Activated naive CD8-positive, alpha-beta T cell (primary cell): ENCODE measurements at regions not wholly inside any gene's neighbourhood (a gene's known extent, or its start where the extent isn't known, plus 50 kb on each side); places are given as distances from the start of the nearest gene placed in this dataset.

ENCODE experiments used
- H3K27ac Mint-ChIP-seq: one replicate; pipeline ENCODE4 v1.8.0; 2021; ENCODE audit warnings: mixed read lengths
- H3K27me3 Mint-ChIP-seq: one replicate; pipeline ENCODE4 v1.8.0; 2021; ENCODE audit warnings: mixed read lengths
- H3K36me3 Mint-ChIP-seq: one replicate; pipeline ENCODE4 v1.8.0; 2021; ENCODE audit warnings: mixed read lengths
- H3K4me1 Mint-ChIP-seq: one replicate; pipeline ENCODE4 v1.8.0; 2021; ENCODE audit warnings: low read depth, mixed read lengths
- H3K4me3 Mint-ChIP-seq: one replicate; pipeline ENCODE4 v1.8.0; 2021; ENCODE audit warnings: mild to moderate bottlenecking, mixed read lengths
- H3K9me3 Mint-ChIP-seq: one replicate; pipeline ENCODE4 v1.8.0; 2021; ENCODE audit warnings: low read depth, mixed read lengths

DNA sequence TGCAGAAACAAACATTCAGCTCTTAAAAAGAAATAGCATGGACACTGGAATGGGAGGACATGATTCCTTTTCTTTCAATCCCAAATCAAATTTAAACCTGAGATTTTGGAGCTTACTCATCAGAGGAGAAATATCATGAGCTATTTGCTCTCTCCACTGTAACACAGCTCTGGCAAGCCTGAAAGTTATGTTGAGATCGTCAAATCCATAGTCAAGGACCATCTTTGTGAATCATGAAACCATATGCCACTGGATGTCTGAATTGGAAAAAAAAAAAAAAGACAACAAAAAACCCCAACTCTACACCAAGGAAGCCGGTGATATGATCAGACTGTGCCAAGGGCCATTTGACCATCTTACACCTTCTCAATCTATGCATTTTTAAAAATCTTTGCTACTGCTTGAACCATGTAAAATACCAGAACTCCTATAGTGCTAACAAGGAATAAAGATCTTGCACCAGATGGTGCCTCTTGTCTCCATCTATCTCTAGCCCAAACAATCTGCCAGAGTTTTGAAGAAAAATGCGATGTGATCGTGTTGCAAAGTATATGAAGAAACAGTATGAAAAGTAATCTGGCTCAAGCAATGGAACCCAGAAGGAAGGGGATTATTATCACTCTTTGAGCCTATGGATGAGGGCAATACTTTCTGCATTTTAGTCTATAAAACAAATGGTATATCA is 138.1 kb upstream of the MEF2C start:
- Mint-ChIP-seq H3K27ac (no peak overlapping the region), H3K9me3 (no peaks in the 10 kb centered on the region), H3K36me3 (no peaks in the 10 kb centered on the region), H3K4me1 (no peaks in the 10 kb centered on the region), H3K27me3 (peaks cover 2% of the 10 kb centered on the region), H3K4me3 (no peak overlapping the region)

DNA sequence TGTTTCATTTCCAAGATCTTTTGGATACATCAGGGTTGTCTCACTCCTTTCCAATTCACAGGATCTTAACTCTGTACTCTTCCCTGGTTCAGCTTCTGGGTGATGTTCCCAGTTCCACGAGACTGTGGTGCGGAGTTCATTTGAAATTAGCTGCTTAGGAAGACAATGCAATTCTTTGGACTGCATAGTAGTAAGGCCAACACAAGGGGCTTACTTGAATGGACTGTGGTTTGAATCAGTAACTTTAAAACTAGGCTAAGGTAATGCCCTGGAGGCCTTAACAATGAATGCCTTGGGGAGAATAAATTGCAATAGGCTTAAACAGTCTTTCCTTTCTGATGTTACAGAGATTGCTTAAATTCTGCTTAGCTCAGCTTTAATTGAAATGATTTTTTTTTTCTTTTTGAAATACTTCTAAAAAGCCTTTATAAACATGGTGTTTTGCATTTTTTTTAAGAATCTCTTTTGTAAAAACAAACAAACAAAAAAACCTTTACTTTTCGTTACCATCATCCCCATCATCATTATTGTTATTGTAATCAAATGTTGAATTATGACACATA is 133.8 kb upstream of the MEF2C start:
- H3K36me3 Mint-ChIP-seq, result no peaks in the 10 kb centered on the region
- H3K9me3 Mint-ChIP-seq, result no peaks in the 10 kb centered on the region
- no peaks in the 10 kb centered on the region for H3K4me1 Mint-ChIP-seq
- no peak overlapping the region for H3K4me3 Mint-ChIP-seq
- H3K27ac Mint-ChIP-seq, result no peak overlapping the region
- H3K27me3 Mint-ChIP-seq, result peaks cover 2% of the 10 kb centered on the region

DNA sequence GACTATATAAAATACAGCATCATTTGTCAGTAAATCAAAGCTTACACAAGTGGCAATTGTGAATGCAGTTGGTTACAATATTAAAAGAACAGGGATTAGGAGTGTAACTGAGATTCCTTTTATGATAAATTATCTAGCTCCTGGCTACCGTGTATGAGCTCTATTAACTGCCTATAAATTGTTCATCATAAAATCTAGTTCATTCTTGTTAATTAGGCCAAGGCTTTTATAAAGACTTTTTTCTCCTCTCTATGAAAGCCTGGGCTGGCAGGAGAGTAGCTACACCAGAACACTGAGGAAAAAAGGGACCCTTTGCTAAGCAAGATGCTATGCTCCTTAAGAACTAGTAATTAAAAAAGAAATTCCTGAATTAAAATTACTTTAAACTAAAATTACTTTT is 132.4 kb upstream of the MEF2C start:
- Mint-ChIP-seq H3K27ac (no peak overlapping the region), H3K36me3 (no peaks in the 10 kb centered on the region), H3K27me3 (peaks cover 2% of the 10 kb centered on the region), H3K9me3 (no peaks in the 10 kb centered on the region), H3K4me1 (no peaks in the 10 kb centered on the region), H3K4me3 (no peak overlapping the region)

DNA sequence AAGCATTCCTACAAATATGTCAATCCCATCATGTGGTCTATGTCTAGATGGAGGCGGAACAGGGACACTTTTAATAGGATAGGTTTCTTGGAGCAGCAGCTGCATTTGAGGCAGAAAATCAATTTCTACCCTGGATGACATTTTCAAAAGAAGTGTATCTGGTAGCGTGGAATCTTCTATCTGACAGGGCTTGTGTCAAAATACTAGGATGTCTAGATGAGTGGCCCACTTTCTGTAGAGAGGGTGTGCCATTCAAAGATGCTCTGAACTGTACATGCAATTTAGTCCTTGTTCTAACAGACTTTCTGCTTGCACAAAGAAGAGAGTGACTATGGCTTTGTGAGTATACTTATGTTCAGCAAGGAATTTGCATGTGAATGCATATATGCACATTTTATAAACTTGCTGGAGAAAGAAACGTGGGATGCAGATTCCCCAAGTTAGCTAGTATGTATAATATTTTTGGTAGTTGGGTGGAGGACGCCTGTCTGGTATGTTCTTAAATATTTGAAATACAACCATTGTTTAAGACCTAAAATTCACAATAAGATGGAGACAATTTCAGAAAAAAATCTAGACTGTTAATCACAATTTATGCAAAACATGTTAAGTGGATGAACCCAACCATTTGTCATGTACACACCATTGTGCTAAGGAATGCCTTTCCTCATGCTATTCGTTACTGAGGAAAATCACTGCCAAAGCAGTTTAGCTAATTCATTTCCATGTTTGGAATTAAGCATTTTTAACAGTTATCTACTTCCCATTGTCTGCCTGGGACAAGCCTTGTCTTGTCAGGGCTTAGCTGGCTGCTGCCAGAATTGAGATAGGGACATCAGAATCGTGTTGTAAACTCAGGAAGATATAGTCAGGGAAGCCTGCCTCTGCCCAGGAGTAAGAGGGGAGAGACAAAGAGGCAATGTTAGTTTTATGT is 129.1 kb upstream of the MEF2C start:
- no peaks in the 10 kb centered on the region for H3K9me3 Mint-ChIP-seq
- no peaks in the 10 kb centered on the region for H3K36me3 Mint-ChIP-seq
- H3K4me1 Mint-ChIP-seq, result no peaks in the 10 kb centered on the region
- peaks cover 1% of the 10 kb centered on the region for H3K27me3 Mint-ChIP-seq
- no peak overlapping the region for H3K4me3 Mint-ChIP-seq
- H3K27ac Mint-ChIP-seq, result no peak overlapping the region

DNA sequence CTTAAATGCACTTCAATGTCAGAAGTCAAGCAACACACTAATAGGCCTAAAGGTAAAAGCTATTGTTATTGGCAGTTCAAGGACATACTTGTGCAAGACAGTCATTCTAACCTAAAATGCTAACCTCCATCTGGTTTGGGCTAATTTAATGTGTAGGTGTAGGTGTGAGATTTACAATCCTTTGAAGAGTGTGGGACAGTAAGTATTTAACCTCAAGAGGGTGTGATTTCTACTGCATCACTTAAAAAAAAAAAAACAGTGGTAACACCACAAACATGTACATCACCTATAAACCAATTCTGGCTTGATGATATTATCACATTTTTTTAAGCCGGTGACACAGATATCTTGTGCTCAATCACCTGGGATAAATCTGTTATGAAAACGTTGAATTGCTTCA is 127.5 kb upstream of the MEF2C start:
- Mint-ChIP-seq H3K4me1 (no peaks in the 10 kb centered on the region), H3K9me3 (no peaks in the 10 kb centered on the region), H3K27ac (no peak overlapping the region), H3K27me3 (peaks cover 1% of the 10 kb centered on the region), H3K36me3 (no peaks in the 10 kb centered on the region), H3K4me3 (no peak overlapping the region)

DNA sequence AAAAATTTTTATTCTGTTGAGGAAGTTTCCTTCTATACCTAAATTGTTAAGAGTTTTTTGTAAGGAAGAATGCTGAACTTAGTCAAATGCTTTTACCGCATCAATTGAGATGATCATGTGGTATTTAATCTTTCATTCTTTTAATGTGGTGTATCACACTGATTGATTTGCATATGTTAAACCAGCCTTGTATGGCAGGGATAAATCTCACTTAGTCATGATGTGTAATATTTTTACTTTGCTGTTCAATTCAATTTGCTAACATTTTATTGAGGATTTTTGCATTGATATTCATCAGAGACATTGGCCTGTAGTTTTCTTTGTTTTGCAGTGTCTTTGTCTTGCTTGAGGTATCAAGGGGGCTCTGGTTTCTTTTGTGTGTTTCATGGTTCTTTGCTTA is 125.3 kb upstream of the MEF2C start:
- H3K4me3 Mint-ChIP-seq, result no peak overlapping the region
- no peak overlapping the region for H3K27ac Mint-ChIP-seq
- H3K27me3 Mint-ChIP-seq, result peaks cover 1% of the 10 kb centered on the region
- H3K36me3 Mint-ChIP-seq, result no peaks in the 10 kb centered on the region
- no peaks in the 10 kb centered on the region for H3K4me1 Mint-ChIP-seq
- no peaks in the 10 kb centered on the region for H3K9me3 Mint-ChIP-seq

DNA sequence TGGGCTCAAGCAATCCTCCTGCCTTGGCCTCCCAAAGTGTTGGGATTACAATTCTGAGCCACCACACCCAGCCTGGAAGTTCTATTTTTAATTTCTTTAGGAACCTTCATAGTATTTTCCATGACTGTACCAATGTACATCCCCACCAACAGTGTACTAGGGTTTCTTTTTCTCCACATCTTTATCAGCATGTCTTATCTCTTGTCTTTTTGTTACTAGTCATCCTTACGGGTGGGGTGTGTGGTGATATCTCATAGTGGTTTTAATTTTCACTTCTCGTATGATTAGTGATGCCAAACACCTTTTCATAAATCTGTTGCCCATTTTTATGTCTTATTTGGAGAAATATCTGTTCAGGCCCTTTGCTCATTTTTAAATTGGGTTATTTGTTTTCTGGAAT is 123.0 kb upstream of the MEF2C start:
- no peak overlapping the region for H3K27ac Mint-ChIP-seq
- H3K9me3 Mint-ChIP-seq, result no peaks in the 10 kb centered on the region
- no peaks in the 10 kb centered on the region for H3K4me1 Mint-ChIP-seq
- H3K27me3 Mint-ChIP-seq, result peaks cover 1% of the 10 kb centered on the region
- no peak overlapping the region for H3K4me3 Mint-ChIP-seq
- no peaks in the 10 kb centered on the region for H3K36me3 Mint-ChIP-seq

DNA sequence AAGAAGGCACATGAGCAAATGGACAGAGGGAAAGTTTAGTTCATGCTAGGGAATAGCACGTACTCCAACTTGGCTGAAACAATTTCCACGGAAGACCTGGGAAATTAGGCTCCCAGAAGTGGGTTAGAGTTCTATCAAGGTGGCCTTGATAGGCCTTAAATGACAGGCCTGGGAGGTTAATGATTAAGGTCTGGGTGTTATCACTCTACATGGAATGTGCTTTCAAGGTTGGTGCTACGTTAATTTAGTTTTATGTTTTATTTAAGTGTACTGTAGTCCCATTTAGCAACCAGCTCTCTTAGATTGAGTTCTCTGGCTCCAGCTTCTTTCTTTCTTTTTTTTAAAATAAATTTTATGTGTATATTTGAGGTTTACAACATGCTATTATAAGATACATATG is 121.4 kb upstream of the MEF2C start:
- no peaks in the 10 kb centered on the region for H3K9me3 Mint-ChIP-seq
- H3K4me1 Mint-ChIP-seq, result no peaks in the 10 kb centered on the region
- H3K27me3 Mint-ChIP-seq, result peaks cover 1% of the 10 kb centered on the region
- no peak overlapping the region for H3K4me3 Mint-ChIP-seq
- H3K36me3 Mint-ChIP-seq, result no peaks in the 10 kb centered on the region
- H3K27ac Mint-ChIP-seq, result no peak overlapping the region

DNA sequence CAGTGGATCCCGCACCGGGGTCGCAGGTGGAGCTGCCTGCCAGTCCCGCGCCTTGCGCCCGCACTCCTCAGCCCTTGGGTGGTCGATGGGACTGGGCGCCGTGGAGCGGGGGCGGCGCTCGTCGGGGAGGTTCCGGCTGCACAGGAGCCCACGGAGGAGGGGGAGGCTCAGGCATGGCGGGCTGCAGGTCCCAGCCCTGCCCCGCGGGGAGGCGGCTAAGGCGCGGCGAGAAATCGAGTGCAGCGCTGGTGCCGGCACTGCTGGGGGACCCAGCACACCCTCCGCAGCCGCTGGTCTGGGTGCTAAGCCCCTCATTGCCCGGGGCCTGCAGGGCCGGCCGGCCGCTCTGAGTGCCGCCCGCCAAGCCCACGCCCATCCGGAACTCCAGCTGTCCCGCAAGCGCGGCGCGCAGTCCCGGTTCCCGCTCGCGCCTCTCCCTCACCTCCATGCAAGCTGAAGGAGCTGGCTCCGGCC is 120.6 kb upstream of the MEF2C start:
- H3K27ac Mint-ChIP-seq, result no peak overlapping the region
- no peaks in the 10 kb centered on the region for H3K9me3 Mint-ChIP-seq
- H3K36me3 Mint-ChIP-seq, result no peaks in the 10 kb centered on the region
- no peaks in the 10 kb centered on the region for H3K4me1 Mint-ChIP-seq
- peaks cover 1% of the 10 kb centered on the region for H3K27me3 Mint-ChIP-seq
- no peak overlapping the region for H3K4me3 Mint-ChIP-seq

DNA sequence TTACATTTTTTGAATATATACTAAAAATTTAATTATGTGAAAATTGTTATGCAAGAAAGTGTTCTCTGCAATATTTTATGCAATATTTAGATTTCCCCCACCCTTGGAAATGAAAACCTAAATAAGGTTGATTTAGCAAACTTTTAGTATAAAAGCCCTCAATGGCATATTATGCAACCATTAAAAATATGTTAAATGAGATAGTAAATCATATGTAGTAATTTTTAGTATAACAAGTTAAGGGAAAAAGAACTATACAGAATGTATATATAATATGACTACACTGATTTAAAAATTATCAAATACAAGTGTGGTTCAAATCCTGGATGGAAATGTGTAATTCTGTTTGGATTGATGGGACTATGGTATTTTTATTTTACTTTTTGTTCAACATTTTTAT is 116.9 kb upstream of the MEF2C start:
- Mint-ChIP-seq H3K4me3 (no peak overlapping the region), H3K27me3 (no peaks in the 10 kb centered on the region)

DNA sequence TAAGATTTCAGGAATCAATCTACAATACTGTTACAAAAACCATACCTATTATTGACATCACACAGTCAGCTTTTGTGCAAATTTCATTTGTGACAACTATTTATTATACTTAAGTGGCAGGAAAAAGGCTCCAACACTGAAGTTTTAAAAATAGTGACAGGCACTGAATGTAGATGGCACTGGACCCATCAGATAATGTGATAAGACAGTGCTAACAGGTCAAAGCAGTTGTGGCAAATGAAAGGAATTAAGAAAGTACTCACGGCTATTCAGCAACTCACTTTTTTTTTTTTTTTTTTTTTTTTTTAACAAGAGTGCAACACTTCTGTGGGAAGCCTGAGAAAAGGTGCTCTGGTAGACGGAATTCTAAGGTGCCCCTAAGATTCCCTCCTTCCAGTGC is 115.0 kb upstream of the MEF2C start:
- H3K4me3 Mint-ChIP-seq, result no peak overlapping the region
- no peaks in the 10 kb centered on the region for H3K27me3 Mint-ChIP-seq
- no peak overlapping the region for H3K27ac Mint-ChIP-seq
- H3K36me3 Mint-ChIP-seq, result no peaks in the 10 kb centered on the region
- no peaks in the 10 kb centered on the region for H3K9me3 Mint-ChIP-seq
- no peaks in the 10 kb centered on the region for H3K4me1 Mint-ChIP-seq

More for the DNA sequence above, 116.9 kb upstream of the MEF2C start:
- Mint-ChIP-seq H3K36me3 (no peaks in the 10 kb centered on the region), H3K9me3 (no peaks in the 10 kb centered on the region), H3K4me1 (no peaks in the 10 kb centered on the region), H3K27ac (no peak overlapping the region)

DNA sequence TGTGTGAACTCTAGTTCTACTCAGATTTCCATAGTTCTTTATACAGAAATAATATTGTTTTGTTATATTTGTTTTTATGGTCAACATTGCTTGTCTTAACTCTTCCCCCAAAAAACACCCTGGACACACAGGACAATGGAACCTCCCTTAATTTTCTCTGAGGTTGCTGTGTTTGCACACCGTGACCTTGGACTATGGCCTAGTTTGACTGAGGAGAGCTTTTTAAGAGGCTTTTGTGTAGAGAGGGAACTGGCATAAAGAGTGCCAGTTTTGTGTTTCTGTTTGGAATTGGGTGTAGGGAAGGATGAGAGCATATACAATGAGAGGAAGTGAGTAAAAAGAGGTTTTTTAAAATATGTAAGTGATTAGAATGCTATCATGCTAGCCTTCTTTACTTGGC is 101.1 kb upstream of the MEF2C start:
- Mint-ChIP-seq H3K9me3 (peaks cover 4% of the 10 kb centered on the region), H3K27ac (no peak overlapping the region), H3K4me3 (no peak overlapping the region), H3K36me3 (no peaks in the 10 kb centered on the region), H3K4me1 (peaks cover 9% of the 10 kb centered on the region), H3K27me3 (no peaks in the 10 kb centered on the region)

DNA sequence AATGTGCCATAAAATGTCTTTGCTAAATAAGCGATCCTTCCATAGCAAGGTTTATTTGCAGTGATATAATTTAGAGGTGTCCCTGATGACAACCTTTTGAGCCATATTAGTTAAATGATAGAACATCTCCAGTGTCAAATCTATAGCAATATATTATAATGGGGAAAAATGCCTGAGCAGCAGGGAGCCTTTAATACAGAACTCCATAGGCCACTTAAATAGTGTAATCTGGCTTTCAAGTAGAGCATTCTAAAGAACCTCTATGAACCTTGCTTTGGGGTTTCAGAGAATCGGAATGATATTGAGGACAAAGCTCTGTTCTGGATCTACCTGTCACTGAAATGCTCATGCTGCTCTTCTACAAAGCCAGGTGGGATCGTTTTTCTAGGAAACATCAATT is 96.7 kb upstream of the MEF2C start:
- Mint-ChIP-seq H3K4me1 (peaks cover 10% of the 10 kb centered on the region), H3K9me3 (peaks cover 4% of the 10 kb centered on the region), H3K4me3 (no peak overlapping the region), H3K27ac (no peak overlapping the region), H3K36me3 (no peaks in the 10 kb centered on the region), H3K27me3 (no peaks in the 10 kb centered on the region)

DNA sequence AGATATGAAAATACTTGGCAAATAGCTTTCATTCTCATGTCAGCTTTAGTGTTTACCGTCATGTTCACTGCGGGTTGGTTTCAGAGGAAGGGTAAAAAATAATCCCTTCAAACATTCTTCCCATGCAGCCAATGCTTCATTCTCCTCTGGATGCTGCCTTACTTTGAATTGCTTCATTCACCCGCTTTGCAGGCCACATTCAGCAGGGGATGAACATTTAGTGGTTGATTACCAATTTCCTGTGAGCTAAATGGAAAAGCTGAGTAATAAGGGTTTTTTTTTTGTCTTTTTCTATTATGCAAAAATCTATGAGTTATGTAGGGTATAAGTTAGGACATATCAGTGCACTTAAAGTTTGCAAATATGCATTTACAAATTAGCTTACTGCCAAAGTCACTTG is 96.3 kb upstream of the MEF2C start:
- Mint-ChIP-seq H3K9me3 (peaks cover 4% of the 10 kb centered on the region), H3K27ac (no peak overlapping the region), H3K4me1 (peaks cover 10% of the 10 kb centered on the region), H3K4me3 (no peak overlapping the region), H3K27me3 (no peaks in the 10 kb centered on the region), H3K36me3 (no peaks in the 10 kb centered on the region)

DNA sequence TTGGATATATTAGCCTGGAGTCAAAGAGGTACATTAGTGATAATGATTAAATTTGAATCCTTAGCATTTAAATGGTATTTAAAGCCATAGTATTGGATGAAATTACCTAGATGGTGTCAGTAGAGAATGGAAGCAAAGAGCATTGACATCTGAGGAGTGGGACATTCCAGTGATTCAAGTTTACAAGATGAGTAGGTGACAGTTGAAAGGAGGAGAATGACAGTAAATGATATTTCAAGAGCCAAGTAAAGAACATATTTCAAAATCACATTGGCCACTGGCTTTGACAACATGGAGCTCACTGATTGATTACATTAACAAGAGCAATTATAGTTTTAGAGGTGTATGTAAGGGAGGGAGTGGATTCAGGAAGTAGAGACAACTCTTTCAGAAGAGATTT is 93.9 kb upstream of the MEF2C start:
- Mint-ChIP-seq H3K9me3 (peaks cover 4% of the 10 kb centered on the region), H3K4me1 (peaks cover 10% of the 10 kb centered on the region), H3K4me3 (no peak overlapping the region), H3K27ac (no peak overlapping the region), H3K27me3 (no peaks in the 10 kb centered on the region), H3K36me3 (no peaks in the 10 kb centered on the region)
